ENCODE measurements at regions not wholly inside any gene's neighbourhood (a gene's known extent, or its start where the extent isn't known, plus 50 kb on each side); places are given as distances from the start of the nearest gene placed in this dataset.

GRCh38 chr6:109242925-109243324, 139.3 kb downstream of the CD164 start:
- DNase-seq (no peak), ATAC-seq (no peak)
- no peak for TF ChIP-seq CTCF (IDR thresholded peaks at IDR 0.05)
- ChIA-PET POLR2A (no interaction called here), CTCF (no interaction called here)
- Mint-ChIP-seq H3K4me3 (no peak overlapping the region), H3K27ac (no peak overlapping the region), H3K27me3 (no peaks in the 10 kb centered on the region), H3K9me3 (no peaks in the 10 kb centered on the region), H3K4me1 (ENCODE audit: low read depth) (peaks cover 7% of the 10 kb centered on the region), H3K36me3 (ENCODE audit: low read depth) (no peaks in the 10 kb centered on the region)
- intact Hi-C loops (cut with micrococcal nuclease): no loop called here

GRCh38 chr6:109242029-109242428, 140.2 kb downstream of the CD164 start:
- peaks cover 14% of the 10 kb centered on the region for H3K4me1 Mint-ChIP-seq (ENCODE audit: low read depth)
- no peak overlapping the region for H3K4me3 Mint-ChIP-seq
- no peaks in the 10 kb centered on the region for H3K9me3 Mint-ChIP-seq
- no peaks in the 10 kb centered on the region for H3K36me3 Mint-ChIP-seq (ENCODE audit: low read depth)
- no peak for ATAC-seq
- POLR2A ChIA-PET: no interaction called here
- no peak for DNase-seq
- CTCF ChIA-PET: interaction anchor here (1.0 kb wide), 1 partner anchor 12 kb away, joined by 3 read pairs; no protein-coding TSS in a partner anchor
- H3K27me3 Mint-ChIP-seq: no peaks in the 10 kb centered on the region
- intact Hi-C loops (cut with micrococcal nuclease): no loop called here
- TF ChIP-seq CTCF (IDR thresholded peaks at IDR 0.05): no peak
- H3K27ac Mint-ChIP-seq: no peak overlapping the region

- no peaks in the 10 kb centered on the region for H3K27me3 Mint-ChIP-seq
- TF ChIP-seq CTCF (IDR thresholded peaks at IDR 0.05): no peak
- H3K4me3 Mint-ChIP-seq: no peak overlapping the region
- no peak for ATAC-seq
- no peaks in the 10 kb centered on the region for H3K9me3 Mint-ChIP-seq
- H3K27ac Mint-ChIP-seq: no peak overlapping the region
- no peak for DNase-seq
- H3K36me3 Mint-ChIP-seq (ENCODE audit: low read depth): no peaks in the 10 kb centered on the region
- ChIA-PET CTCF (interaction anchor here (1.0 kb wide), 1 partner anchor 12 kb away, joined by 3 read pairs; no protein-coding TSS in a partner anchor), POLR2A (no interaction called here)
- intact Hi-C loops (cut with micrococcal nuclease): no loop called here
- H3K4me1 Mint-ChIP-seq (ENCODE audit: low read depth): peaks cover 20% of the 10 kb centered on the region
Measured at GRCh38 chr6:109241199-109241598, 141.1 kb downstream of the CD164 start.

DNA sequence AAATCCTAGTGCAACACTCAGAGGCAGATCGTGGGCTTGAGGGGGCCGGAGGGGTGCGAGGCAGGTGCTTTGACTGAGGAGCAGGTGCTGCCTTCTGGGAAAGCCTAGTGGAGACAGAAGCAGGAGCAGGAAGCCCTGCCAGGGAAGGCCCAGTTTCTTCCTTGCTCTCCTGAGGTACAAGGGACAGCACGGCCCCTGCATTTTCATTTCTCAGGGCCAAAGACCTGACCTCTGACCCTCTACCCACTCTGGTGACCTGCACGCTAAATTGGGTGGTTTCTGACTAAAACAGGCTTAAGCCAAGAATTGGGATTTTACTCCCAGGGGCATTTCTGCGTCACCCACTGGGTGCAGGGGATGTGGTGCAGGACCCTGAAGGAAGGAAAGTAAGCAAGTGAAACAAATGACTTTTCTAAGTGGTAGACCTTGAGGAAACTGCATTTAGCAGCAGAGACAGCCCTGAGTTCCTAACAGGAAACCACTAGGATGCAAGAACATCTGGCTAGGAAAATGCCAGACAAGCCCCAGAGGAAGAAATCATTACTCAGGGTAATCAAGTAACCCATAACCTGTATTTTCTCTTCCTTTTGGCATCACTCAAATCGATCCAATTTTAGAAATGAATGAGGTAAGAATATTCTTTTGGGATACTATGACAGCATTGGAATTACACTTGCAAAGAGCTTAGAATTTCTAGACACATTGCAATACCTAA, 141.7 kb downstream of the CD164 start:
- ChIA-PET CTCF (no interaction called here), POLR2A (no interaction called here)
- no peak overlapping the region for H3K4me3 Mint-ChIP-seq
- peaks cover 20% of the 10 kb centered on the region for H3K4me1 Mint-ChIP-seq (ENCODE audit: low read depth)
- no peak for TF ChIP-seq CTCF (IDR thresholded peaks at IDR 0.05)
- H3K27ac Mint-ChIP-seq: no peak overlapping the region
- no peak for DNase-seq
- ATAC-seq: no peak
- intact Hi-C loops (cut with micrococcal nuclease): no loop called here
- no peaks in the 10 kb centered on the region for H3K36me3 Mint-ChIP-seq (ENCODE audit: low read depth)
- no peaks in the 10 kb centered on the region for H3K27me3 Mint-ChIP-seq
- no peaks in the 10 kb centered on the region for H3K9me3 Mint-ChIP-seq

DNA sequence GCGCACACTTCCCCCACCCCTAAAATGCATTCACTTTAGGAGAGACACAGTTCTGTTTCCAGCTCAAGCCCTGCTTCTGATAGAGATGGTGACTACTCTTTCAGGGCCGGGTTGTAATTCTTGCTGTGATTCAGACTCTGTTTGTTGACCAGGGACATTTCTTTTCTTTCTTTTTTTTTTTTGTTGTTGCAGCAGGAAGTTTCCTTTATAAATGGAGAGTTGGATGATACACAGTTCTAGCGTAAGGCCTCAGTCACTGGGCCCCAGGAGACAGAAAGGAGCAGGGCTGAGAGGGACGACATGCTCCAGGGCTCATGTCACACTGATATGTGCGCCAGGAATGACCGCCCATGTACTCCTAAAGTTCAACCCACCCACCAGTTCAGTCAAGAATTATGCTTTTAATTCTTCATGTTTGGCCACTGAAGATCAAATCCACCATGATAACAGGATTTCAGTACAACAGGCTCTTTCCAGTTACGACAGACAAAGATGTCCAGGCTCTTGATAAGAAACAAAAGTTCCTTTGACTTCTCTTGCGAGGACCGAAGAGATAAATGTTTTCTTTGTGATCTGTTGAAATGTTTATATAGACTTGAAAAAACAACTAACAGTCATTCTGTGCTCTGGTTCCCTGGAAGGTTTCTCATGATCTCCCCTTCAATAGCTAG, 142.5 kb downstream of the CD164 start:
- Mint-ChIP-seq H3K4me3 (no peak overlapping the region), H3K9me3 (no peaks in the 10 kb centered on the region), H3K36me3 (ENCODE audit: low read depth) (no peaks in the 10 kb centered on the region), H3K27me3 (no peaks in the 10 kb centered on the region), H3K4me1 (ENCODE audit: low read depth) (peaks cover 20% of the 10 kb centered on the region), H3K27ac (no peak overlapping the region)
- no peak for DNase-seq
- no peak for ATAC-seq
- CTCF ChIA-PET: no interaction called here
- TF ChIP-seq CTCF (IDR thresholded peaks at IDR 0.05): no peak
- intact Hi-C loops (cut with micrococcal nuclease): no loop called here
- POLR2A ChIA-PET: no interaction called here

Data from activated CD8-positive, alpha-beta T cell treated with anti-CD3 and anti-CD28 coated beads for 36 hours (primary cell).